ENCODE measurements at regions not wholly inside any gene's neighbourhood (a gene's known extent, or its start where the extent isn't known, plus 50 kb on each side); places are given as distances from the start of the nearest gene placed in this dataset.

DNA sequence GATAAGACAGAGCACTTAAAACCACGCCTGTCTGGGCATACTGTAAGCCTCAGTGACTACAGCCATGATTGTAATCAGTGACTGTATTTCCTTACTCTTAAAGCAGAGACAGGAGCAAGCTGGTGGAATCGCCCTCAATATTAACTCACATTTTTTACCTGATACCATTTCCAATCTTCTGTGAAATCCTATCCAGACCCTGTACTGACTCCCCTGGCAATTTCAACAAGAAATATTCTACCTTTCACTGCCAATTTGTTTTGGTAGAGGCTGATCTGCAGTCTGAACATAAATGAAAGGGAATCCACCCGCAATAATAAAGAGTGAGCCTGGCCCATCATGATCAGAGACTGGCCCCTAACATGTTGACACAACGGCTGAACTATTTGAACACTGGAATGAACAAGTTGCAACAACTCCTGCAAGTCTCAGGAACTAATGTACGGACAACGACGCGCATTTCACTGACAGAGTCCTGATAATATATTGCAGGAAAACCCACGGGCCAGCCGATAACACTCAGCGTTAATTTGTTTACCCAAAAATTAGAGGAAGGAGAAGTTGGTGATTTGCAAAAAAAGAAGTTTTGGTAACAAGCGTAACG is 195.5 kb upstream of the BTG1 start:
- CTCF ChIA-PET, result no interaction called here
- intact Hi-C loops (cut with micrococcal nuclease; ENCODE audit: unreplicated experiment), result no loop called here
- ATAC-seq (peak; percentile 86), FAIRE-seq (peak; percentile 47), DNase-seq (ENCODE audit: low read depth, low spot score) (no peak)
- in situ Hi-C loops (cut with MboI), result no loop called here
- no peaks in the 10 kb centered on the region for H3K27me3 ChIP-seq (replicated peaks in 1 of 2; ENCODE audit: control insufficient read depth in 2 of 2, insufficient read depth in 2 of 2, low read length in 1 of 2)
- no TSS peak for BruUV-seq (replicated peaks)
- H3K36me3 ChIP-seq (ENCODE audit: control insufficient read depth in 2 of 2, insufficient read depth in 2 of 2, low read length in 1 of 2), result no peaks in the 10 kb centered on the region; a peak in 2 of 4 replicates
- RAD21 ChIA-PET (ENCODE audit: unreplicated experiment), result interaction anchor here (1.2 kb wide), 1 partner anchor 196 kb away, joined by 3 read pairs; the partner anchor contains the start of gene BTG1
- TF ChIP-seq SRF (IDR thresholded peaks at IDR 0.05; ENCODE audit: low read depth in 2 of 2, low read length in 2 of 2) (no peak), TBL1XR1 (IDR thresholded peaks at IDR 0.05; ENCODE audit: low read depth, low read length) (no peak), MTA2 (IDR thresholded peaks at IDR 0.05; ENCODE audit: low read depth) (no peak), RAD21 (IDR thresholded peaks at IDR 0.05; ENCODE audit: insufficient read depth, low read depth, low read length) (no peak), WRNIP1 (IDR thresholded peaks at IDR 0.05; ENCODE audit: borderline replicate concordance, low read depth, low read length) (no peak)
- TF ChIP-seq, protein P1, sequence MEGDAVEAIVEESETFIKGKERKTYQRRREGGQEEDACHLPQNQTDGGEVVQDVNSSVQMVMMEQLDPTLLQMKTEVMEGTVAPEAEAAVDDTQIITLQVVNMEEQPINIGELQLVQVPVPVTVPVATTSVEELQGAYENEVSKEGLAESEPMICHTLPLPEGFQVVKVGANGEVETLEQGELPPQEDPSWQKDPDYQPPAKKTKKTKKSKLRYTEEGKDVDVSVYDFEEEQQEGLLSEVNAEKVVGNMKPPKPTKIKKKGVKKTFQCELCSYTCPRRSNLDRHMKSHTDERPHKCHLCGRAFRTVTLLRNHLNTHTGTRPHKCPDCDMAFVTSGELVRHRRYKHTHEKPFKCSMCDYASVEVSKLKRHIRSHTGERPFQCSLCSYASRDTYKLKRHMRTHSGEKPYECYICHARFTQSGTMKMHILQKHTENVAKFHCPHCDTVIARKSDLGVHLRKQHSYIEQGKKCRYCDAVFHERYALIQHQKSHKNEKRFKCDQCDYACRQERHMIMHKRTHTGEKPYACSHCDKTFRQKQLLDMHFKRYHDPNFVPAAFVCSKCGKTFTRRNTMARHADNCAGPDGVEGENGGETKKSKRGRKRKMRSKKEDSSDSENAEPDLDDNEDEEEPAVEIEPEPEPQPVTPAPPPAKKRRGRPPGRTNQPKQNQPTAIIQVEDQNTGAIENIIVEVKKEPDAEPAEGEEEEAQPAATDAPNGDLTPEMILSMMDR (IDR thresholded peaks at IDR 0.05 in 2 of 3, conservative IDR thresholded peaks at IDR 0.05 in 1 of 3; ENCODE audit: control insufficient read depth in 2 of 3, extremely low read depth in 1 of 3, insufficient read depth in 1 of 3, low read depth in 3 of 3, low read length in 3 of 3), result no peak
- TF ChIP-seq, protein P2, sequence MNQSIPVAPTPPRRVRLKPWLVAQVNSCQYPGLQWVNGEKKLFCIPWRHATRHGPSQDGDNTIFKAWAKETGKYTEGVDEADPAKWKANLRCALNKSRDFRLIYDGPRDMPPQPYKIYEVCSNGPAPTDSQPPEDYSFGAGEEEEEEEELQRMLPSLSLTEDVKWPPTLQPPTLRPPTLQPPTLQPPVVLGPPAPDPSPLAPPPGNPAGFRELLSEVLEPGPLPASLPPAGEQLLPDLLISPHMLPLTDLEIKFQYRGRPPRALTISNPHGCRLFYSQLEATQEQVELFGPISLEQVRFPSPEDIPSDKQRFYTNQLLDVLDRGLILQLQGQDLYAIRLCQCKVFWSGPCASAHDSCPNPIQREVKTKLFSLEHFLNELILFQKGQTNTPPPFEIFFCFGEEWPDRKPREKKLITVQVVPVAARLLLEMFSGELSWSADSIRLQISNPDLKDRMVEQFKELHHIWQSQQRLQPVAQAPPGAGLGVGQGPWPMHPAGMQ (IDR thresholded peaks at IDR 0.05; ENCODE audit: borderline replicate concordance), result no peak
- TF ChIP-seq, protein P3, sequence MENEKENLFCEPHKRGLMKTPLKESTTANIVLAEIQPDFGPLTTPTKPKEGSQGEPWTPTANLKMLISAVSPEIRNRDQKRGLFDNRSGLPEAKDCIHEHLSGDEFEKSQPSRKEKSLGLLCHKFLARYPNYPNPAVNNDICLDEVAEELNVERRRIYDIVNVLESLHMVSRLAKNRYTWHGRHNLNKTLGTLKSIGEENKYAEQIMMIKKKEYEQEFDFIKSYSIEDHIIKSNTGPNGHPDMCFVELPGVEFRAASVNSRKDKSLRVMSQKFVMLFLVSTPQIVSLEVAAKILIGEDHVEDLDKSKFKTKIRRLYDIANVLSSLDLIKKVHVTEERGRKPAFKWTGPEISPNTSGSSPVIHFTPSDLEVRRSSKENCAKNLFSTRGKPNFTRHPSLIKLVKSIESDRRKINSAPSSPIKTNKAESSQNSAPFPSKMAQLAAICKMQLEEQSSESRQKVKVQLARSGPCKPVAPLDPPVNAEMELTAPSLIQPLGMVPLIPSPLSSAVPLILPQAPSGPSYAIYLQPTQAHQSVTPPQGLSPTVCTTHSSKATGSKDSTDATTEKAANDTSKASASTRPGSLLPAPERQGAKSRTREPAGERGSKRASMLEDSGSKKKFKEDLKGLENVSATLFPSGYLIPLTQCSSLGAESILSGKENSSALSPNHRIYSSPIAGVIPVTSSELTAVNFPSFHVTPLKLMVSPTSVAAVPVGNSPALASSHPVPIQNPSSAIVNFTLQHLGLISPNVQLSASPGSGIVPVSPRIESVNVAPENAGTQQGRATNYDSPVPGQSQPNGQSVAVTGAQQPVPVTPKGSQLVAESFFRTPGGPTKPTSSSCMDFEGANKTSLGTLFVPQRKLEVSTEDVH (IDR thresholded peaks at IDR 0.05; ENCODE audit: low read depth, partially characterized antibody), result no peak
- TF ChIP-seq, protein P4, sequence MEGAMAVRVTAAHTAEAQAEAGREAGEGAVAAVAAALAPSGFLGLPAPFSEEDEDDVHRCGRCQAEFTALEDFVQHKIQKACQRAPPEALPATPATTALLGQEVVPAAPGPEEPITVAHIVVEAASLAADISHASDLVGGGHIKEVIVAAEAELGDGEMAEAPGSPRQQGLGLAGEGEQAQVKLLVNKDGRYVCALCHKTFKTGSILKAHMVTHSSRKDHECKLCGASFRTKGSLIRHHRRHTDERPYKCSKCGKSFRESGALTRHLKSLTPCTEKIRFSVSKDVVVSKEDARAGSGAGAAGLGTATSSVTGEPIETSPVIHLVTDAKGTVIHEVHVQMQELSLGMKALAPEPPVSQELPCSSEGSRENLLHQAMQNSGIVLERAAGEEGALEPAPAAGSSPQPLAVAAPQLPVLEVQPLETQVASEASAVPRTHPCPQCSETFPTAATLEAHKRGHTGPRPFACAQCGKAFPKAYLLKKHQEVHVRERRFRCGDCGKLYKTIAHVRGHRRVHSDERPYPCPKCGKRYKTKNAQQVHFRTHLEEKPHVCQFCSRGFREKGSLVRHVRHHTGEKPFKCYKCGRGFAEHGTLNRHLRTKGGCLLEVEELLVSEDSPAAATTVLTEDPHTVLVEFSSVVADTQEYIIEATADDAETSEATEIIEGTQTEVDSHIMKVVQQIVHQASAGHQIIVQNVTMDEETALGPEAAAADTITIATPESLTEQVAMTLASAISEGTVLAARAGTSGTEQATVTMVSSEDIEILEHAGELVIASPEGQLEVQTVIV (IDR thresholded peaks at IDR 0.05; ENCODE audit: borderline replicate concordance, partially characterized antibody), result no peak
- H3K27ac ChIP-seq (ENCODE audit: control insufficient read depth, insufficient read depth), result no peak overlapping the region
- no peak overlapping the region; the same call in 1 of the 2 replicates for H3K9ac ChIP-seq (ENCODE audit: control insufficient read depth, insufficient read depth, low read length)
- peak overlapping the region; percentile 46; the same call in 1 of the 2 replicates for H3K4me3 ChIP-seq
- H3K4me2 ChIP-seq (ENCODE audit: control insufficient read depth, insufficient read depth), result peak overlapping the region; percentile 43
- H2AFZ ChIP-seq (ENCODE audit: control insufficient read depth, low read depth, low read length), result peak overlapping the region; percentile 48
- H3K79me2 ChIP-seq (ENCODE audit: control insufficient read depth, insufficient read depth, low read length), result no peaks in the 10 kb centered on the region
- POLR2A ChIA-PET, result interaction anchor here (1.6 kb wide), 1 partner anchor 169 kb away, joined by 3 read pairs; no protein-coding TSS in a partner anchor
- SMC1A ChIA-PET (ENCODE audit: uncharacterized antibody, unreplicated experiment), result interaction anchor here (1.2 to 2.7 kb wide), 3 partner anchors 10 to 62 kb away, joined by 3 to 12 read pairs (median 6); no protein-coding TSS in a partner anchor
- WGBS (ENCODE audit: insufficient coverage, insufficient replicate concordance, low lambda C conversion rate, missing lambda C conversion rate), result 17% methylated on average over 13 of the region's 13 CpGs
- peaks cover 2% of the 10 kb centered on the region; the same call in 2 of the 3 replicates for H3K9me3 ChIP-seq (replicated peaks; ENCODE audit: control insufficient read depth, insufficient read depth, low read length)
- H3K4me1 ChIP-seq (ENCODE audit: control insufficient read depth, insufficient read depth, low read length), result no peaks in the 10 kb centered on the region
- H4K20me1 ChIP-seq (ENCODE audit: control insufficient read depth, insufficient read depth), result no peaks in the 10 kb centered on the region

All from GM12878 (cell line).